IMR-90 (cell line): ENCODE measurements at regions not wholly inside any gene's neighbourhood (a gene's known extent, or its start where the extent isn't known, plus 50 kb on each side); places are given as distances from the start of the nearest gene placed in this dataset.

Experiments used
- ATAC-seq: fragments of 200-7000 bp; cut with Tn5 transposase; 2 replicates; pipeline ENCODE4 v1.9.1; 2020; ENCODE audit warnings: low read depth, mild to moderate bottlenecking, moderate library complexity
- BruUV-seq: library from RNA; stranded (reverse); fragments of 400-500 nt; replicated peaks from 2 replicates; lab custom pipeline; 2021; lab: Mats Ljungman, UMichigan
- CTCF ChIA-PET: fragments of 300-600 bp; formaldehyde crosslinking; extraction: SDS; loops from one replicate; lab custom pipeline; 2021; ENCODE audit warnings: antibody characterized with exemption; lab: Yijun Ruan, JAX
- POLR2A ChIA-PET: fragments of 300-600 bp; sonication (Branson Sonifier 250); formaldehyde crosslinking; loops from one replicate; lab custom pipeline; 2022; ENCODE audit warnings: antibody characterized with exemption; ENCODE audit not compliant: unreplicated experiment; lab: Charles Lee
- DNase-seq: peaks from one replicate; pipeline ENCODE4 v3.0.0; 2013
- H2AFZ ChIP-seq: replicated peaks from 2 replicates; pipeline ENCODE3; 2013; ENCODE audit warnings: low read length, mild to moderate bottlenecking; ENCODE audit not compliant: poor library complexity
- H2AK5ac ChIP-seq: 2 replicates; pipeline ENCODE4 v1.6.1; 2013; ENCODE audit warnings: low read depth, low read length, inconsistent platforms
- H2AK9ac ChIP-seq: replicated peaks from 2 replicates; pipeline ENCODE3; 2013; ENCODE audit warnings: mild to moderate bottlenecking, low read depth, low read length, moderate library complexity; ENCODE audit not compliant: poor library complexity
- H2BK120ac ChIP-seq: 2 replicates; pipeline ENCODE4 v1.6.1; 2013; ENCODE audit warnings: low read depth, low read length, inconsistent platforms
- H2BK15ac ChIP-seq: 3 replicates; pipeline ENCODE4 v1.6.1; 2013; ENCODE audit warnings: low read depth, low read length, inconsistent platforms
- H2BK20ac ChIP-seq: 2 replicates; pipeline ENCODE4 v1.6.1; 2013; ENCODE audit warnings: low read depth, mild to moderate bottlenecking, inconsistent platforms, low read length, moderate library complexity
- H2BK5ac ChIP-seq: 2 replicates; pipeline ENCODE4 v1.6.1; 2013; ENCODE audit warnings: mild to moderate bottlenecking, low read depth, low read length, inconsistent platforms; ENCODE audit not compliant: poor library complexity, severe bottlenecking
- H3K14ac ChIP-seq: replicated peaks from 2 replicates; pipeline ENCODE4 v1.6.1; 2013; ENCODE audit warnings: low read depth, low read length, inconsistent platforms
- H3K18ac ChIP-seq: 2 replicates; pipeline ENCODE4 v1.6.1; 2013; ENCODE audit warnings: low read depth, low read length, control low read depth
- H3K23ac ChIP-seq: 2 replicates; pipeline ENCODE4 v1.6.1; 2013; ENCODE audit warnings: low read depth, low read length, inconsistent platforms
- H3K27ac ChIP-seq: 2 replicates; pipeline ENCODE4 v1.5.1; 2013; ENCODE audit warnings: mild to moderate bottlenecking, control low read depth, low read length; ENCODE audit not compliant: insufficient read depth
- H3K27me3 ChIP-seq: 2 replicates; pipeline ENCODE4 v1.6.1; 2013; ENCODE audit warnings: low read length; ENCODE audit not compliant: control insufficient read depth, insufficient read depth
- H3K36me3 ChIP-seq: 2 replicates; pipeline ENCODE4 v1.6.1; 2013; ENCODE audit warnings: low read length, mixed read lengths; ENCODE audit not compliant: control insufficient read depth, insufficient read depth
- H3K4ac ChIP-seq: 2 replicates; pipeline ENCODE4 v1.6.1; 2013; ENCODE audit warnings: low read depth, low read length, inconsistent platforms
- H3K4me1 ChIP-seq: 2 replicates; pipeline ENCODE4 v1.6.1; 2013; ENCODE audit warnings: low read length, mixed read lengths; ENCODE audit not compliant: control insufficient read depth, insufficient read depth
- H3K4me2 ChIP-seq: 2 replicates; pipeline ENCODE4 v1.6.1; 2013; ENCODE audit warnings: low read depth, mild to moderate bottlenecking, control low read depth, low read length, moderate library complexity
- H3K4me3 ChIP-seq: 2 replicates; pipeline ENCODE4 v1.5.1; 2013; ENCODE audit warnings: low read depth, mild to moderate bottlenecking, control low read depth, low read length, moderate library complexity; ENCODE audit not compliant: insufficient read depth
- H3K56ac ChIP-seq: 2 replicates; pipeline ENCODE4 v1.6.1; 2013; ENCODE audit warnings: low read length, inconsistent platforms; ENCODE audit not compliant: insufficient read depth; ENCODE audit errors: extremely low read depth
- H3K79me1 ChIP-seq, 2 experiments: 2 replicates each; pipeline ENCODE4 v1.6.1; 2013; ENCODE audit warnings: low read length in 2 of 2, inconsistent platforms in 1 of 2, low read depth in 1 of 2
- H3K9ac ChIP-seq: 2 replicates; pipeline ENCODE4 v1.6.1; 2013; ENCODE audit warnings: low read depth, low read length, control low read depth
- H3K9me1 ChIP-seq: 2 replicates; pipeline ENCODE4 v1.6.1; 2013; ENCODE audit warnings: low read length, inconsistent platforms; ENCODE audit not compliant: insufficient read depth
- H3K9me3 ChIP-seq: 2 replicates; pipeline ENCODE4 v1.6.1; 2013; ENCODE audit warnings: low read length; ENCODE audit not compliant: control insufficient read depth, insufficient read depth
- H4K20me1 ChIP-seq: 2 replicates; pipeline ENCODE4 v1.6.1; 2013; ENCODE audit warnings: low read length, inconsistent platforms; ENCODE audit not compliant: insufficient read depth
- H4K5ac ChIP-seq: 2 replicates; pipeline ENCODE4 v1.6.1; 2013; ENCODE audit warnings: mild to moderate bottlenecking, low read depth, low read length, control low read depth
- H4K8ac ChIP-seq, 2 experiments: 2 replicates each; pipeline ENCODE4 v1.6.1; 2013; ENCODE audit warnings: low read depth in 2 of 2, low read length in 2 of 2, control low read depth in 1 of 2, inconsistent platforms in 1 of 2
- H4K91ac ChIP-seq: 2 replicates; pipeline ENCODE4 v1.6.1; 2013; ENCODE audit warnings: low read depth, low read length, inconsistent platforms; ENCODE audit not compliant: insufficient read depth
- BHLHE40 ChIP-seq: fragments of 150-350 bp; IDR thresholded peaks from 2 replicates; pipeline ENCODE4 v1.6.1; 2016; ENCODE audit warnings: mild to moderate bottlenecking, low read depth, low read length
- CEBPB ChIP-seq: IDR thresholded peaks from 2 replicates; pipeline ENCODE4 v1.6.1; 2012; ENCODE audit warnings: low read depth, low read length, improper control_type of control experiment
- FOS ChIP-seq: fragments of 150-350 bp; IDR thresholded peaks from 2 replicates; pipeline ENCODE4 v1.6.1; 2016; ENCODE audit warnings: low read depth, low read length
- MAFK ChIP-seq: IDR thresholded peaks from 2 replicates; pipeline ENCODE4 v1.6.1; 2012; ENCODE audit warnings: low read depth, low read length, improper control_type of control experiment
- NFE2L2 ChIP-seq: fragments of 150-350 bp; IDR thresholded peaks from 2 replicates; pipeline ENCODE4 v1.6.1; 2016; ENCODE audit warnings: low read depth, mild to moderate bottlenecking, low read length
- POLR2A ChIP-seq: IDR thresholded peaks from 2 replicates; pipeline ENCODE4 v1.6.1; 2012; ENCODE audit warnings: mild to moderate bottlenecking, low read depth, low read length
- RAD21 ChIP-seq: IDR thresholded peaks from 2 replicates; pipeline ENCODE4 v1.6.1; 2012; ENCODE audit warnings: low read length, improper control_type of control experiment
- RCOR1 ChIP-seq: IDR thresholded peaks from 2 replicates; pipeline ENCODE4 v1.6.1; 2012; ENCODE audit warnings: mild to moderate bottlenecking, low read length, improper control_type of control experiment; ENCODE audit not compliant: insufficient replicate concordance
- RFX5 ChIP-seq: IDR thresholded peaks from 2 replicates; pipeline ENCODE4 v1.8.0; 2012; ENCODE audit warnings: low read depth, mild to moderate bottlenecking, low read length, moderate library complexity
- SMC3 ChIP-seq: fragments of 150-350 bp; IDR thresholded peaks from 2 replicates; pipeline ENCODE4 v1.6.1; 2016; ENCODE audit warnings: low read depth, mild to moderate bottlenecking, antibody characterized with exemption, low read length, moderate library complexity
- WGBS, 2 experiments: methylation state at CpG; one replicate each; pipeline versions ENCODE4 v1.1.5 to v1.1.7; 2013; ENCODE audit warnings: missing lambda C conversion rate in 2 of 2; ENCODE audit not compliant: insufficient read length in 1 of 2; ENCODE audit errors: extremely low coverage in 2 of 2; 5-methylcytosine and 5-hydroxymethylcytosine counted together
- dilution Hi-C: fragments of 300-500 bp; cut with HindIII; formaldehyde crosslinking; loops from one replicate; pipeline ENCODE4 v1.14.3; 2018; ENCODE audit warnings: low sequenced_read_pairs; ENCODE audit not compliant: unreplicated experiment
- in situ Hi-C: fragments of 300-500 bp; cut with MboI; formaldehyde crosslinking; loops from 3 replicates; pipeline ENCODE4 v1.14.3; 2019; ENCODE audit warnings: low sequenced_read_pairs, inconsistent platforms, mixed read lengths
- intact Hi-C: fragments of 100-400 bp; cut with micrococcal nuclease; formaldehyde crosslinking; loops from 2 replicates; pipeline ENCODE4 v1.10.0; 2022
- TF ChIP-seq, protein P1 (sequence below): fragments of 150-350 bp; IDR thresholded peaks from 2 replicates; pipeline ENCODE4 v1.6.1; 2017; ENCODE audit warnings: mild to moderate bottlenecking, antibody characterized with exemption, low read length, low read depth
- TF ChIP-seq, protein P2 (sequence below): conservative IDR thresholded peaks from 2 replicates; pipeline ENCODE4 v1.5.1; 2012; ENCODE audit warnings: mild to moderate bottlenecking, low read depth, low read length, improper control_type of control experiment
- TF ChIP-seq, protein P3 (sequence below): fragments of 150-350 bp; IDR thresholded peaks from 2 replicates; pipeline ENCODE4 v1.6.1; 2016; ENCODE audit warnings: low read depth, mild to moderate bottlenecking, low read length, moderate library complexity, borderline replicate concordance

DNA sequence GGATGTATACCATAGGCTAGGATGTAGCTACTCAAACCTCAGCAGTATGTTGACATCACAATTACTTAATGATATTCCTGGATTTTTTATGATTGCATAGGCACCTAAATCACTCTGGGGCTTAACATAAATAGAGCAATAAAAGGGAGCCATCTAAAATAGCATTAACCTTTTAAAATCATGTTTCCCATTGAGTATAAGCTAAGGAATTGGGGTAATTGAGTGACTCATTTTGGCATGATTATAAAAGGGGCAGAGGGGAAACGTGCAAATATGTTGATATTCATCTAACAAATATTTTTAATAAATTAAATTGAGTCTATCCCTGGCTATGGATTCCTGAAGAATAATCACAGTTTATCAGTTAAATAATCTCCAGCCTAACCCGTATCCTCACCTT, 74.0 kb upstream of the ADGRF1 start:
- no peak overlapping the region for H3K4me3 ChIP-seq
- H4K20me1 ChIP-seq = no peaks in the 10 kb centered on the region
- no peak overlapping the region for H4K91ac ChIP-seq
- BruUV-seq = no TSS peak
- H4K5ac ChIP-seq = no peak overlapping the region
- H3K9ac ChIP-seq = no peak overlapping the region
- H2AFZ ChIP-seq = no peak overlapping the region
- no CpG with 5 or more reads among the region's 2 CpGs for WGBS, 2 experiments
- H3K36me3 ChIP-seq = no peaks in the 10 kb centered on the region
- H3K4me1 ChIP-seq = no peaks in the 10 kb centered on the region
- H2AK9ac ChIP-seq = no peak overlapping the region
- H3K14ac ChIP-seq = no peak overlapping the region
- ATAC-seq (no peak), DNase-seq (no peak)
- H2BK15ac ChIP-seq = no peak overlapping the region
- no peak overlapping the region for H4K8ac ChIP-seq
- no peak overlapping the region for H3K23ac ChIP-seq
- H3K56ac ChIP-seq = no peak overlapping the region
- H2BK5ac ChIP-seq = no peak overlapping the region
- no peak overlapping the region for H3K4me2 ChIP-seq
- CTCF ChIA-PET = no interaction called here
- no peak overlapping the region for H2BK20ac ChIP-seq
- H2BK120ac ChIP-seq = no peak overlapping the region
- dilution Hi-C loops (no loop called here), in situ Hi-C loops (no loop called here), intact Hi-C loops (no loop called here)
- H3K18ac ChIP-seq = no peak overlapping the region
- H3K27ac ChIP-seq = no peak overlapping the region
- no peaks in the 10 kb centered on the region for H3K79me1 ChIP-seq
- no peak overlapping the region for H2AK5ac ChIP-seq
- no peak for TF ChIP-seq NFE2L2
- TF ChIP-seq, protein P1, sequence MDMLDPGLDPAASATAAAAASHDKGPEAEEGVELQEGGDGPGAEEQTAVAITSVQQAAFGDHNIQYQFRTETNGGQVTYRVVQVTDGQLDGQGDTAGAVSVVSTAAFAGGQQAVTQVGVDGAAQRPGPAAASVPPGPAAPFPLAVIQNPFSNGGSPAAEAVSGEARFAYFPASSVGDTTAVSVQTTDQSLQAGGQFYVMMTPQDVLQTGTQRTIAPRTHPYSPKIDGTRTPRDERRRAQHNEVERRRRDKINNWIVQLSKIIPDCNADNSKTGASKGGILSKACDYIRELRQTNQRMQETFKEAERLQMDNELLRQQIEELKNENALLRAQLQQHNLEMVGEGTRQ = no peak
- TF ChIP-seq CEBPB = no peak
- no peak for TF ChIP-seq RAD21
- TF ChIP-seq, protein P2, sequence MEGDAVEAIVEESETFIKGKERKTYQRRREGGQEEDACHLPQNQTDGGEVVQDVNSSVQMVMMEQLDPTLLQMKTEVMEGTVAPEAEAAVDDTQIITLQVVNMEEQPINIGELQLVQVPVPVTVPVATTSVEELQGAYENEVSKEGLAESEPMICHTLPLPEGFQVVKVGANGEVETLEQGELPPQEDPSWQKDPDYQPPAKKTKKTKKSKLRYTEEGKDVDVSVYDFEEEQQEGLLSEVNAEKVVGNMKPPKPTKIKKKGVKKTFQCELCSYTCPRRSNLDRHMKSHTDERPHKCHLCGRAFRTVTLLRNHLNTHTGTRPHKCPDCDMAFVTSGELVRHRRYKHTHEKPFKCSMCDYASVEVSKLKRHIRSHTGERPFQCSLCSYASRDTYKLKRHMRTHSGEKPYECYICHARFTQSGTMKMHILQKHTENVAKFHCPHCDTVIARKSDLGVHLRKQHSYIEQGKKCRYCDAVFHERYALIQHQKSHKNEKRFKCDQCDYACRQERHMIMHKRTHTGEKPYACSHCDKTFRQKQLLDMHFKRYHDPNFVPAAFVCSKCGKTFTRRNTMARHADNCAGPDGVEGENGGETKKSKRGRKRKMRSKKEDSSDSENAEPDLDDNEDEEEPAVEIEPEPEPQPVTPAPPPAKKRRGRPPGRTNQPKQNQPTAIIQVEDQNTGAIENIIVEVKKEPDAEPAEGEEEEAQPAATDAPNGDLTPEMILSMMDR = no peak
- TF ChIP-seq POLR2A = no peak
- TF ChIP-seq FOS = no peak
- TF ChIP-seq, protein P3, sequence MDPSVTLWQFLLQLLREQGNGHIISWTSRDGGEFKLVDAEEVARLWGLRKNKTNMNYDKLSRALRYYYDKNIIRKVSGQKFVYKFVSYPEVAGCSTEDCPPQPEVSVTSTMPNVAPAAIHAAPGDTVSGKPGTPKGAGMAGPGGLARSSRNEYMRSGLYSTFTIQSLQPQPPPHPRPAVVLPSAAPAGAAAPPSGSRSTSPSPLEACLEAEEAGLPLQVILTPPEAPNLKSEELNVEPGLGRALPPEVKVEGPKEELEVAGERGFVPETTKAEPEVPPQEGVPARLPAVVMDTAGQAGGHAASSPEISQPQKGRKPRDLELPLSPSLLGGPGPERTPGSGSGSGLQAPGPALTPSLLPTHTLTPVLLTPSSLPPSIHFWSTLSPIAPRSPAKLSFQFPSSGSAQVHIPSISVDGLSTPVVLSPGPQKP = no peak
- no peak for TF ChIP-seq MAFK
- no peak for TF ChIP-seq BHLHE40
- no peak for TF ChIP-seq RFX5
- no peak for TF ChIP-seq SMC3
- no peak for TF ChIP-seq RCOR1
- POLR2A ChIA-PET = no interaction called here
- H3K9me1 ChIP-seq = peaks cover 5% of the 10 kb centered on the region; the same call in 1 of the 2 replicates
- no peak overlapping the region for H3K4ac ChIP-seq
- no peaks in the 10 kb centered on the region for H3K27me3 ChIP-seq
- no peaks in the 10 kb centered on the region for H3K9me3 ChIP-seq
